Mammary epithelial cell (primary cell): ENCODE measurements at regions not wholly inside any gene's neighbourhood (a gene's known extent, or its start where the extent isn't known, plus 50 kb on each side); places are given as distances from the start of the nearest gene placed in this dataset.

ENCODE experiments used
- CTCF ChIP-seq, 2 donors: IDR thresholded peaks in 1 of 2; conservative IDR thresholded peaks in 1 of 2; 2 replicates each; pipeline ENCODE4 v1.5.1; 2011 to 2012; ENCODE audit warnings: inconsistent platforms in 2 of 2, low read length in 2 of 2, mild to moderate bottlenecking in 2 of 2, control low read depth in 1 of 2, low read depth in 1 of 2; ENCODE audit not compliant: insufficient read depth in 1 of 2; ENCODE audit errors: extremely low read depth in 1 of 2
- EZH2 ChIP-seq: IDR thresholded peaks from 2 replicates; pipeline ENCODE4 v1.6.1; 2012; ENCODE audit warnings: low read length, inconsistent platforms, borderline replicate concordance

- TF ChIP-seq CTCF (conservative IDR thresholded peaks at IDR 0.05 in 1 of 2, IDR thresholded peaks at IDR 0.05 in 1 of 2; ENCODE audit: extremely low read depth in 1 of 2, insufficient read depth in 1 of 2, low read depth in 1 of 2, low read length in 2 of 2) = no peak
- no peak for TF ChIP-seq EZH2
These were observed 173.3 kb upstream of the MYCN start for GRCh38 chr2:15766911-15767597.
